NCI-H510A treated with DMSO at 0.1 percent for 48 hours (cell line): ENCODE measurements at regions not wholly inside any gene's neighbourhood (a gene's known extent, or its start where the extent isn't known, plus 50 kb on each side); places are given as distances from the start of the nearest gene placed in this dataset.
A peak's percentile ranks its signal among the peaks of the same experiment; 100 is the strongest.
"Not testable (repeated sequence)": the region's sequence is repeated elsewhere in the genome, so short reads cannot be mapped to it uniquely, and the experiment has no call there.

ENCODE experiments used
- DNase-seq: peaks from one replicate; lab custom pipeline; 2025; lab: John Stamatoyannopoulos, UW

DNA sequence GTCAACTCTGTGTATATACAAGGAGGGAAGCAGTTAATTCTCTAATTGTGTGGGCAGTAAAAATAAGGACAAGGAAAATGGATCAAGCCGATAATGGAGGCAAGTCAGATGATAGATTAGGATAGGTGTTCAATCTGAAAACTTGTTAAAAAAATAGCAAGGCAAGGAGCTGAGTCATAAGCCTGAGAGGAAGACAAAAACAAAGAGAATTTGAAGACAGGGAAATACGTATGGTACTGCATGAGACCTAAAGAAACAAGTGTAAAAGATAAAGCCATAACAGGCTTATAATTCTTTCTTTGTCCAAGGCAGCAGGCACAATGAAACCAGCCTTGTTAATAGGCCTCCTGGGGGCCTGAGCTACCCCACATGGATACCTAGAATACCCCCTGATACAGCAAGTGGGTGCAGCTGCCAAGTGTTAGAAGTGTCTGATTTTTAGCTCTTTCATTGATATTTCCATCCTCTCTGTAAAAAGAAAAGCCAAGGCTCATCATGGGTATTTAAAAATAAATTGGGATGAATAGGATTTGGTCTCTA, 1570.6 kb upstream of the LRRTM3 start:
- no peak for DNase-seq

DNA sequence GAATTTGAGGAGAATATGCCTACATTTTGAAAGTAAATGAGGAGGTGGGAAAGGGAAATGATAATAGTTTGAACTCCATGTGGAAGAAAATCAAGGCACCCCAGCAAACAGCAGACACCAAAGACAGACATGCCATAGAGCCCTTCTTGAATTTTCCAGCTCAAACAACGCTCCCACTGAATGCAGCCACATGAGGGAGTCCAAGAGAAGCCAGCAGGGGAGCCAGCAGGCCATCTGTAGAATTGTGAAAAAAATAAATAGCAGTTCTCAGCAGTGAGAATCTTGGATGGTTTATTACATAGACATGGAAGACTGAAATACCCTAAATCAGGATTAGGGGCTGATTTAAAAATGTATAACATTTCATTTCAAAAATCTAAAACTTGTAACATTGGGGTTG, 1567.3 kb upstream of the LRRTM3 start:
- DNase-seq, result peak; percentile 3

DNA sequence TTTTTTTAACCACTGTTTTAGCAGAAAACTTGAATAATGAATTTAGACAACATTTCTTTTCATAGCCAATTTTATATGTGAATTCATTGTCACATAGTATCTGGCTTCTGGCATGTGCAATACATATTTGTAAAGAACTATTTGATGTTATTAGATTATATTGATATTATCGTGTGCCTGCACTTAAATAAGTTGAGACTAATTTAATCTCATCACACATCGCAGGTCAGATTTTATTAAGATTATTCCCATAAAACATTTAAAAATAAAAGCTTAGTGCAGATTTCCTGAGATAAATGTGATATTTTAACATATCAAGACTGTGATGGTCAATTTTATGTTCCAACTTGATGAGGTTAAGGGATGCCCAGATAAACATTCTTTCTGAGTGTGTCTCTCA, 1565.3 kb upstream of the LRRTM3 start:
- no peak for DNase-seq

DNA sequence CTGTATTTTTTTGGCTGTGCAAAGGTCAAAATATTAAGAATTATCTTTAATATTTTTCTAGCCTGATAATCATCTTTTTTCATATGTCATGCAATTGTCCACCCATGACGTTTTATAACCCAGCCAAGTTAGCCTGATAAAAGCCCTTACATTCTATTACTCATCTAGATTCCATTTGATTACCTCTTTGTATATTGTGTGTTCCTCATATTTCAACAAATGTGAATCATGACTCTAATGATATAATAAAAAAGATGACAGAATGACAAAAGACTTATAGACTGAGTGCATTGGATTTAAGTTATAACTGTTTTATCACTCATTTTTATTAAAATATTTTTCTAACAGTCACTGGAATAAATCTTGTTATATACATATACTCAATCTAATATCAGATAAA, 1560.0 kb upstream of the LRRTM3 start:
- DNase-seq, result no peak

DNA sequence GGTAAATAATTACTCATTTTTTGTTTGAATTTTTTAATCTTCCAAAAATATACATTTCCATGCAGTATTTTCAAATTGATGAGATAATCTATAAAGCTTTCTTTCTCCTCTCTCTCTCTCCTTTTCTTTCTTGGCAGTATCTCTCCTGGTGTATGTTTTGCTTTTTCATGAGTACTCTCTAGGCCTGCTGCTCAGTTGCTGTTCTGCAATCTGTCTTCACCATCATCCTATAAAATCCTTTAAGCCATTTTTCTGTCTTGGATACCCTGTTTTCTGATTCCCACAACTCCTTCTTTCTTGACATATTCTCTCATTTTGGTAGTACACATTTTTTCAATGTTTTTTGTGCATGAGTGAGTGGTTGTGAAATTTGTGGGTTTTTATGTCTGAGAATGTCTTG, 1558.1 kb upstream of the LRRTM3 start:
- DNase-seq, result no peak

DNA sequence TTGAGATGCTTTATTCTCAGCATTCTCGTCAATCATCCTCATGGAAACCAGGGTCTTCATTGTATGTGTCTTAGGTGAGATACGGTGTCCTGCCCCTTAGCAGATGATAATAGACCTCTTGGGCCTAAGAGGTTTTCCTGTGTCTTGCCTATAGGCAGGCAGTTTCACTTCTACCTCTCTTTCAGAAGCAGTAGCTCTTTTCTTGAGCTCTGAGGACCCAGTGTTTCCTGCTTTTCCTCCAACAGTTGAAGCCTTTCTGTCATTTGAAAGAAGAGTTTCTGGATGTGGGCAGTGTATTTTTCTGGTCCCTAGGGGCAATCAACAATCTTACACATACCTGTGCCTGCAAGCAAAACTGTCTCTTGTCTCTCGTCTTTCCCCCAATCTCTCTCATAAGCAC, 1550.3 kb upstream of the LRRTM3 start:
- no peak for DNase-seq

DNA sequence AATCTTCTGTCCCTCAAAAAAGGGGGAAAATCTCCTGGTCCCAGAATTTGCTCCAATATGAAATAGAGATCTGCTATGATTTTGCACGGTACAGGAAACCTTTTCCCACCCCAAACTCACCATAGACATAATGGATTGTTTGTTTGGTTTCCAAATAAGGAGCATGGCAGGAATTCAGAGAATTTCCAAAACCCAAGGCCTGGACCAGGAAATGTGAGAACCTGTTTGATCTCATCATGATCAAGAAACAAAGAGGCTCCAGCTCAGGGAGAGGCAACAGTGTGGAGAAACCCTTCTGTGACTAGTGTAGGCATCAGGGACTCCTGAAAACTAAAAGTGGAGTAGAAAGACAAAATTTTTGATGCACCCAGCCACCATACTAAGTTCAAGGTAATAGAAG, 1548.1 kb upstream of the LRRTM3 start:
- DNase-seq, result no peak

DNA sequence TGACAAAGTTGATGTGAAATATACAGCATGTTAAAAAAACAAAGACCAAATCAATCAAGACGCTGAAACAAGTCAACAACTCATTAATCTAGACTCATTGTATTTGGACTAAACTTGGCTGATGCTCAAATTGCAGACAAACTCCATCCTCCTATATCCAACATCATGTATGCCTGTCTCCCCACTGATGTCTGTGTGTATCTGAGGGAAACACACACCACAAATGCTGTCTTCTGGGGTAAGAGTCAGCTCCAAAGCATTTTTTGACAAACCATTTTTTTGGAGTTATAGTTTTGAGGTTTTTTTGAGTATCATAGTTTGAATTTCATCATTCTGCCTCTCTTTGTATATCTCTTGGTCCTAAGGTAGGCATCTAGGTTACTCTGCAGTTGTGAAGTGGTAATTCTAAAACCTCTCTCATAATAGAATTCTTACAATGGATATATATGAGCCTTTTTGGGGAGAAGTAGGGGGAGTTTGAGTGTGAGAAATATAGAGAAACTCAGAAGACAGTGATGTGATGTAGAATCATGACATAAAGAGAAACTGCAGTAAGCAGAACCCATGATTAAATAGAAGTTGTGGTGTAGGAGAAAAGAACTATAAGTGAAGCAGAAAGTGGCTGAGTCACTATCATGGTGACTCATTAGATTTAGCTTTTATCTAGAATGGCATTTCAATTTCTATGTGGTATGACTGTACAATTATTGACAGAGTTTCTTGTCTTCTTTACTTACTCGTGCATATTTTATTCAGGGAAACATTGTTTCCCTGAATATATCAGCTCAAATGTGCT, 1531.1 kb upstream of the LRRTM3 start:
- no peak for DNase-seq

DNA sequence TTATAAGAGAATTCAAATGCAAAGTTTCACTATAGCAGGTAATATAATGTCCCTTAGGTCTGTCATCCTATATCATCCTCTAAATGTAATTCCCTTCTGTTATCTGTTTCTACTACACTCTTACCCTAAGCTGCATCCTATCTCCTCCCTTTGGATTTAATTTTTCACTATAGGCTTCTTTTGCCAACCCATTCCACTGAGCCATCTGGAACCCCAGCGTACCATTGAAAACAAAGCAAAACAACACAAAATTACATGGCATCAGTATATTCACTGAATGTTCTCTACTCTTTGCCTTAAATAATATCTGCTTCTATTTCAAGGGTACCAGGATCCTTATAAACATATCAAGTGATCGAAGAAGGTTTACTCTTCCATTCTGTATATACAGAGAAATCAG, 1530.2 kb upstream of the LRRTM3 start:
- DNase-seq, result no peak

DNA sequence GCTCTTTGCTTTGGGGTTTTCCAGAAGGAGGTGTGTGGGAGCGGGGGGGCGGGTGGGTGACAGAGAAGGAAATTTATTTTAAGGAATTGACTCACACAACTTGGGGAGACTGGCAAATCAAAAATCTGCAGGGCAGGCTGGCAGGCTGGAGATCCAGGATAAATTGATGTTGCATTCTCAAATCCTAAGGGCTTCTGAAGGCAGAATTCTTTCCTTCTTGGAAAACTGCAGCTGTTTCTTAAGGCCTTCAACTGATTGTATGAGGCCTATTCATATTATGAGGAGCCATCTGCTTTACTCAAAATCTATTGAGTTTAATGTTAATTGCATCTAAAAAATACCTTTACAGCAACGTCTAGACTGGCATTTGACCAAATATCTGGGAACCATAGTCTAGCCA, 1528.8 kb upstream of the LRRTM3 start:
- no peak for DNase-seq

DNA sequence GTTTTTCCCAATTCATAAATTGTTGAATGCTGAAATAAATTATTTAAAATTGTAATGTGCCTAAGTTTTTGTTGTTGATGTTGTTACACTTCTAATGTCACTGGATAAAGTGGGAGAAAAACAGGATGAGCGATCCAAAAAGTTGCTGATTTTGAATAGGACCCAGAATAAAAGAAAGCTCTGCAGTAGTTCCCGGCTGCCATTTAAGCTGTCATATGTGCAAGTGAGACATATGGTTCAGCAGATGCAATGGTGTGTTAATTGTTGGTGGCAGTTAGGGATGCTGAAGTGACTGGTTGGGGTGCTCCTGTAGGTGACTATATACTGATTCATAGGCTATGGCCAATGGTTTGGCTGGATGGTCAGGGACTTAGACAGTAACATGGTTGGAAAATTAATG, 1517.4 kb upstream of the LRRTM3 start:
- DNase-seq, result no peak

DNA sequence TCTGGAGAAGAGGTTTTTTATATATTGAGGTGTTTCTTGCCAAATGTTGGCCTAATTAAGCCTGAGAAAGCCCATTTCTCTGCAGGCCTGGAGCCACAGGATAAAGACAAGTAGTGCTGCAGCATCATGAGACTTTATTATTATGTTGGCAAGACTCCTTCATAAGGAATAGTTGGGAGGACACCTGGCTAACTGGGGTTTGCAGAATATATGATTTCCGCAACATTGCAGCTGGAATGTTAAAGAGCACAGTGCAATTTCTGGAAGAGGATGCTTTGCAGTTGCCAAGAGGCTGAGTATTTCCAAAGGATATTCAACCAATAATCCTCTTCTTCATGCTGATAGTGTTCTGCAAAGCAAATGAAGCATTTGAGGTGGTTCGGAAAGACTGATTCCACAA, 1512.8 kb upstream of the LRRTM3 start:
- no peak for DNase-seq

DNA sequence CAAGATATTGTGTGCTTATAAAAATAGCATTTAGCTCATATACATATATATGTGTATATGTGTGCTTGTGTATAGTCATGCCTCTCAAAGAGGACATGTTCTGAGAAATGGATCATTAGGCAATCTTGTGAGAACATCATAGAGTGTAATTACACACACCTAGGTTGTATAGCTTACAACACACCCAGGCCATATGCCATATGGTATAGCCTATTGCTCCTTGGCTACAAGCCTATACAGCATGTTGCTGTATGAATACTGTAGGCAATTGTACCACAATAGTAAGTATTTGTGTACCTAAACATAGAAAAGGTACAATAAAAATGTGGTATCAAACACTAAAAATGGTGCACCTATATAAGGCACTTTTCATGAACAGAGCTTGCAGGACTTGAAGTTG, 1510.5 kb upstream of the LRRTM3 start:
- DNase-seq, result no peak

DNA sequence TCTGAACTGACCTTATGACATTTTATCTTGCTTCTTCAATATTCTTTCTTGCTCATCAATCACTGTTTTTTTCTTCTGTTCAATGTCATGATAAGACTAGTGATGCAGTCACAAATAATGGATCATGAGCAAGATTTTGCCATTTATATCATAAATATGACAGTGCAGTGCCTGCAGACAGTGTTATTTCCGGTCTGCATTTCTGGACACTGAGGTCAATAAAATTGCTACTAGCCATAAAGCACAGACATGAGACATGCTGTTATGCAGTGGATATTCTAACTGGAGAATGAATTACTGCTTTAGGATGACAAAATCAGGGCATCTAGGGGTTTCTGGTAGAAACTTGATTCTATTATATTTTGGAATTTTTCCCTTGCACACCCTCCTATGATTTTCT, 1509.7 kb upstream of the LRRTM3 start:
- DNase-seq, result no peak

DNA sequence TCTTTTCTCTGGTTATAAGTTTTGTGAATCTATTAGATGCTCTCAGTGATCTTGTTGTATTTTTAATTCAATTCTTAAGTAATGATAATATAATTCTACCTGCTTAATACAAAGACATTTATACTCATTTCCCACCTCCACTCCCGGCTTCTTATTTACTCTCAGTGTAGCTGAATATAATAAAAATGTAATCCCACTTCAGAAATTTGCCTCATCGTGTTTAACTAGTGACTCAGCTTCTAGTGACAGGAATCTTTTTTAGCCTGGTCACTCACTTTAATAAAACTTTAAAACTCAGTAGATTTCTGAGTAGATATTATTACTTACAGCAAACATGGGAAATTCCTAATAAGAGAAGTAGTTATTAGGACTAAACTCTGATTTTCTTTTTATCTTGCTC, 1506.2 kb upstream of the LRRTM3 start:
- no peak for DNase-seq

DNA sequence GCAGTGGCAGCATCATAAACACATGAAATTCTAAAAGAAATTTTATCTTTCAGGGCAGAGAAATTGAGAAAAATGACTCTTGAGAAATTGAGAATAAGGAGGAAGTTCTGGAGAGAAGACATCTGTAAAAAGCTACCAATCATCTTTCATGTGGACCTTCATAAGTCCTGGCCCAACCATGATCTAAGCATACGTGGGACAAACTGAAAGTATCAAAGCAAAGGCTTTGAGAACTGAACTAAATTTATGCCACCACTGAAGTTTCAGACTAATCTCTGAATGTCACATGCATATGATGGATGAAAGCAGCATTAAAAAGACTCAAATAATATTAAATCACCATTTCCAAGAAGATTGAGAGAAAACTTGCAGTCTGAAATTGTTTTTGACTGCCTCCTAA, 1502.8 kb upstream of the LRRTM3 start:
- no peak for DNase-seq

DNA sequence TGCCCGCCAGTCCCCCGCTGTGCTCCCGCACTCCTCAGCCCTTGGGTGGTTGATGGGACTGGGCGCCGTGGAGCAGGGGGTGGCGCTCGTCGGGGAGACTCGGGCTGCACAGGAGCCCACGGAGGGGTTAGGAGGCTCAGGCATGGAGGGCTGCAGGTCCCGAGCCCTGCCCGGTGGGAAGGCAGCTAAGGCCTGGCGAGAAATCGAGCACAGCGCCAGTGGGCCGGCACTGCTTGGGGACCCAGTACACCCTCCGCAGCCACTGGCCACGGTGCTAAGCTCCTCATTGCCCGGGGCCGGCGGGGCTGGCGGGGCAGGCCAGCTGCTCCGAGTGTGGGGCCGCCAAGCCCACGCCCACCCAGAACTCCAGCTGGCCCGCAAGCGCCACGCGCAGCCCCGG, 1496.5 kb upstream of the LRRTM3 start:
- DNase-seq, result not testable (repeated sequence)

DNA sequence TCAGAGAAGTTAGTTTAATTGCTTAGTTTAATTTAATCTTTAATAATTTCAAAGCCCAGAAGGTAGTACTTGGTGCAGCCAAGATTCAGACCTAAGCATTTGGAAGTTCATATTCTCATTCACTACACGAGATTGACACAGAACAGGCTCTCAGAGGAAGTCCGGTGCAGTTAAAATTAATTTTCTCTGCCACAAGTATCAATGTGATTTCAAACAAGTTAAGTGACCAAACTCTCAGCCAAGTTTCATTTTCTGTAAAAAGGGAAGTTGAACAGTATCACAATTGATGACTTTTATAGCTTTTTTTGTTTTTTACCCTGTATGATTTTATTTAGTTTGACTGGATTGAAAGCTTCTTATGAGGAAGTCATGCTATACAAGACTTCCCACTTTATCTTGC, 1494.9 kb upstream of the LRRTM3 start:
- no peak for DNase-seq

DNA sequence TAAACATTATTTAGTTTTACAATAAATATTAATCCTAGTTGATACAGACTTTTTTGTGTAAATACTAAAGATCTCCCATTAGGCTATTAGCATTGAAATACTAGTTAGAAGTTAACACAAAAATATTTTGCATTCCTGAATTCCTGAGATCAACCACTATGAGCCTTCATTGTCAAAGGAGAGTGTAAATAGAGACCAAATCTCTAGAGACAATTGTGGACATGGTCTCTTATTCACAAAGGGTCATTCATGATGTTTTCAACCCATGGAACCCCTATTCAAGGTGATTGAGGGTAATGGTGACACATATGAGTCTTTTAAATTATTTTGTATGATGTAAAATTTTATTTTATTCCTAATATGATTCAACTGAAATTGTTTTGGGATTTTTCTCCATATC, 1454.8 kb upstream of the LRRTM3 start:
- no peak for DNase-seq

DNA sequence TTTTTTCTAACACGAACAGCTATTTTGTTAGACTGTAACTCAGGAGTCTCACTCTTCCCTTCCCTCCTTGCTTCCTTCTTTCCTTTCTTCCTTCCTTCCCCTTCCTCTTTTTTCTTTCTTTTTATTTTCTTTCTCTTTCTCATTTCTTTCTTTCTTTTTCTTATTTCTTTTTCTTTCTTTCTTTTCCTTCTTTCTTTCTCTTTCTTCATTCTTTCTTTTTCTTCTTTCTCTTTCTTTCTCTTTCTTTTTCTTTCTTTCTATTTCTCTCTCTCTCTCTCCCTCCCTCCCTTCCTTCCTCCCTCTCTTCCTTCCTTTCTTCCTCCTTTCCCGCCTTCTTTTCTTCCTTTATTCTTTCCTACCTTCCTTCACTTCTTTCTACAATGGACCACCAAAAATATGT, 1443.0 kb upstream of the LRRTM3 start:
- DNase-seq, result no peak

DNA sequence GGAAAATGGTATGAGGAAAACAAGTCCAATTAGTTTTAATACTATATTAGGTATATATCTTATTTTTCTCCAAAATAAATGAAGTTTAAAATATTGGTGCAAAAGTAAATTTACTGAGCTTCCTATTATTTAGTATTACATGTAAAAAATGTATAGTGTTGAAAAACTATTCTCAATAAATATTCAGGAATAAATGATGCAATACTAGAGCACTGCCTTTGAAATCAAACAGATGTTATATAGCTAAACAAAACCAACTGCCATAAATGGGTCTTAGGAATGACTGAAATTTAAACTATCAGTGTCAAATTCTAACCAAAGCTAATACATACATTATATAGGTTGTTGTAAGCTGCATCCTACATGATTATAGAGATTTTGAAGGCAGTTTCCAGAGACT, 1434.0 kb upstream of the LRRTM3 start:
- no peak for DNase-seq

DNA sequence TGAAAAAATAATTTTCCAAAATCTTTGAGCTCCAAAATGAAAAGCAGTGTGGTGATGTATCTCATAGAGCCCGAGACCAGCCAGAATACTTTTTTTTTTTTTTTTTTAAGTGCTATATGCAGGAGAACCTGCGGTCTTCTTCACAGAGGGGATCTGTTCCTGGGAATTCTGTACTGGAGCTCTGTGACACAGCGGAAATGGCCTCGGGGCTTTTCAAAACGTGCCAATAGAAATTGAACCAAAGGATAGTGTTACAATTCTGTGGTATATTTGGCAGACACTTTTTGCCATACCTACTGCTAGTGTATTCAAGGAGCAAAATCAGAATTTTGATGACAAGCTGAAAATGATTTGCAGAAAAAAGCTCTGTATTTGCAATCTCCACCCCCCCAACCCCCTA, 1429.3 kb upstream of the LRRTM3 start:
- no peak for DNase-seq

DNA sequence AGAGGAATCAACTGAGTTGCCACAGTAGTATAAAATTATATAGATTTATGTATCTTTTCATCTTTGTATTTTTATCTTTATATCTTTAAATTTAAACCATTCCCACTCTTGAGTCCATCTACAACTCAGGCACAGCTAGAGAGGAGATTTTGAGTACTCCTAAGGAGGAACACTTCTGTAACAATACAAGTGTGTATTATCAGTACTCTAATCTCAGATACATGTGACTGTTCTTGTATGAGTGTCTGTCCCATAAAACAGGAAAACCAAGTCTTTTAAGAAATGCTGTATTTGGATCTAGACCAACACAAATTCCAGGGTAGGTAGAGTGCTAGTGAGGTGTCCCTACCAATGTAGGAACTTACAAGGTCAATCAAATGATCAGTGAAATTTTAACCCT, 1428.0 kb upstream of the LRRTM3 start:
- DNase-seq, result no peak

DNA sequence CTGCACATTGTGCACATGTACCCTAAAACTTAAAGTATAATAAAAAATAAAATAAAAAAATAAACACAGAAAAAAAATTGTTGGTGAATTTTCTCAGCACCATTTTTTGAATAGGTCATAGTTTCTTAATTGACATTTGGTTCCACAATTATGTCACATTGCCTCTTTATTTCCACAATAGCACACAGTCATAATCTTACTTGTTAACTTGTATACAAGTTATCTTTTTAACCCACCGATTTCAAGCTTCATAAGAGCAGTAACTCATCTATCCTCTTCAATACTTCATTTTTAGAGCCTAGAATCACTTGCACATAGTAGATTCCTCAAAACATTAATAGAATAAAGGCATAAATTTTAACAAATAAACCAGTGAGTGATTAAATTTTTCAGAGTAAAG, 1425.1 kb upstream of the LRRTM3 start:
- no peak for DNase-seq
